HEK293T (cell line): ENCODE measurements at regions not wholly inside any gene's neighbourhood (a gene's known extent, or its start where the extent isn't known, plus 50 kb on each side); places are given as distances from the start of the nearest gene placed in this dataset.

ENCODE experiments used
- CTCF ChIA-PET: fragments of 350-600 bp; formaldehyde crosslinking; extraction: SDS; loops from one replicate; lab custom pipeline; 2021; ENCODE audit warnings: antibody characterized with exemption, inconsistent platforms; lab: Yijun Ruan, JAX
- POLR2A ChIA-PET: fragments of 350-600 bp; formaldehyde crosslinking; extraction: SDS; loops from one replicate; lab custom pipeline; 2020; ENCODE audit warnings: antibody characterized with exemption, inconsistent platforms; lab: Yijun Ruan, JAX
- DNase-seq: peaks from one replicate; pipeline ENCODE4 v3.0.0; 2012; ENCODE audit warnings: mixed read lengths; ENCODE audit errors: extremely low spot score
- ARNT ChIP-seq: fragments of 450-650 bp; IDR thresholded peaks from 2 replicates; pipeline ENCODE4 v1.6.1; 2017; ENCODE audit warnings: mild to moderate bottlenecking
- CTBP1 ChIP-seq: fragments of 450-650 bp; IDR thresholded peaks from 2 replicates; pipeline ENCODE4 v1.6.1; 2016; ENCODE audit warnings: borderline replicate concordance
- ELF4 ChIP-seq: fragments of 450-650 bp; IDR thresholded peaks from 2 replicates; pipeline ENCODE4 v1.6.1; 2017; ENCODE audit warnings: antibody characterized with exemption
- FOXA1 ChIP-seq: fragments of 450-650 bp; IDR thresholded peaks from 2 replicates; pipeline ENCODE4 v1.6.1; 2016; ENCODE audit warnings: mild to moderate bottlenecking
- FOXK2 ChIP-seq: fragments of 450-650 bp; IDR thresholded peaks from 2 replicates; pipeline ENCODE4 v1.6.1; 2016; ENCODE audit warnings: mild to moderate bottlenecking
- FOXM1 ChIP-seq: fragments of 450-650 bp; IDR thresholded peaks from 2 replicates; pipeline ENCODE4 v1.6.1; 2017; ENCODE audit warnings: mild to moderate bottlenecking, borderline replicate concordance
- HDGF ChIP-seq: fragments of 450-650 bp; IDR thresholded peaks from 2 replicates; pipeline ENCODE4 v1.6.1; 2017; ENCODE audit warnings: antibody characterized with exemption, borderline replicate concordance
- L3MBTL2 ChIP-seq: fragments of 450-650 bp; conservative IDR thresholded peaks from 2 replicates; pipeline ENCODE4 v1.6.1; 2016; ENCODE audit warnings: mild to moderate bottlenecking
- LEF1 ChIP-seq: fragments of 450-650 bp; IDR thresholded peaks from 2 replicates; pipeline ENCODE4 v1.6.1; 2017; ENCODE audit warnings: mild to moderate bottlenecking, borderline replicate concordance
- NFRKB ChIP-seq: fragments of 450-650 bp; IDR thresholded peaks from 2 replicates; pipeline ENCODE4 v1.6.1; 2016; ENCODE audit warnings: mild to moderate bottlenecking, moderate library complexity
- PKNOX1 ChIP-seq: fragments of 450-650 bp; IDR thresholded peaks from 2 replicates; pipeline ENCODE4 v1.6.1; 2016
- SP1 ChIP-seq: fragments of 450-650 bp; IDR thresholded peaks from 2 replicates; pipeline ENCODE4 v1.6.1; 2017
- SUZ12 ChIP-seq: fragments of 450-650 bp; IDR thresholded peaks from 2 replicates; pipeline ENCODE4 v1.6.1; 2016; ENCODE audit warnings: mild to moderate bottlenecking
- TARDBP ChIP-seq: fragments of 450-650 bp; IDR thresholded peaks from 2 replicates; pipeline ENCODE4 v1.6.1; 2016
- ZNF384 ChIP-seq: fragments of 450-650 bp; IDR thresholded peaks from 2 replicates; pipeline ENCODE4 v1.6.1; 2016

DNA sequence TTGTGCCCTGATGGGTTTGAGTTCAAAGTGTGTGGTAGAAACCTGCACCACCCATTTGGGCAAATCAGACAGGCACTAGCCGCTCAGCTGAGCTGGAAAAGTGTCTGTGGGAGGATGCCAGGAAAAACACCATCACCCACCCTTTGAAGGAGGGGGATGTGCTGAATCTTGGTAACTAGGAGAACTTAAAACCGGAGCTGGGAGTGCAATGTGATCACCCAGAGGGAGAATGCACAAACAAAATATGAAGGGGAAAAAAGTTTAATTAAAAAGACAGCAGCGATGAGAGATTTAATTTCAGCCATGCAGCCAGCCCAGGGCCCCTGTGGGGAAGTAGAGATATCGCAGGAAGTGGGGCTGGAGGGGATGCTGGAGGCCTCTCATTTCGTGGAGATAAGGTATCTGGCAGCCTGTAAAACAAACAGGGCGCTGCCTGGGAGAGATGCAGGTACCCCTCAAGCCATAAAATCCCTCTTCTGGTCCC lies 86.8 kb upstream of the BCAR3 start:
- POLR2A ChIA-PET = no interaction called here
- CTCF ChIA-PET = no interaction called here
- peak; percentile 36 for DNase-seq
- TF ChIP-seq LEF1 (no peak), PKNOX1 (no peak), FOXK2 (no peak), ARNT (no peak), TARDBP (no peak), L3MBTL2 (no peak), FOXM1 (no peak), CTBP1 (no peak), ELF4 (no peak), NFRKB (no peak), SUZ12 (no peak), HDGF (no peak), ZNF384 (no peak)

DNA sequence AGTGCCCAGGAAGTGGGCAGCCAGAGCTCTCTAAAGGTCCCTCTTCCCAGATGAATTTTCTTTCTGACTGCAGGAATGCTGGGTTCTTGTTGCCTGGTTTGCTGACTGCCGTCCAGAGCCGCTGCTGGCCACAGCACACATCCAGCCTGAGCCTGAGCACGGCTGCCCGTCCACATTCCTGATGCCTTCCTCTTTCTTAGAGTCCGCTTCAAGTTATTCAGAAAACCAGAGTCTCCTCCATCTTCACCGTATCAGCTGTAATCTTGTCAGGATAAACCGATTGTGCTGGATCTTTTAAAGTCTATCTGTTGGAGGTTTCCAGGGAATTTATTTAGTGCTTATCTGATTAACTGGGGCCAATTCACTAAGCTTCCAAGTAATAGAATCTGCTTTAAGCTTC lies 84.8 kb upstream of the BCAR3 start:
- POLR2A ChIA-PET = interaction anchor here (1.4 kb wide), 1 partner anchor 113 kb away, joined by 3 read pairs; no protein-coding TSS in a partner anchor
- CTCF ChIA-PET = interaction anchor here (0.8 kb wide), 1 partner anchor 137 kb away, joined by 4 read pairs; no protein-coding TSS in a partner anchor

GRCh38 chr1:93765099-93765498 lies 83.5 kb upstream of the BCAR3 start:
- POLR2A ChIA-PET = no interaction called here
- no peak for TF ChIP-seq L3MBTL2
- TF ChIP-seq PKNOX1 = peak; percentile 41; the same call in 1 of the 2 replicates
- no peak for DNase-seq
- CTCF ChIA-PET = no interaction called here

More for the DNA sequence above, 84.8 kb upstream of the BCAR3 start:
- TF ChIP-seq L3MBTL2 (no peak), SP1 (no peak), SUZ12 (no peak), TARDBP (no peak), FOXA1 (no peak), FOXM1 (no peak)
- DNase-seq = no peak

DNA sequence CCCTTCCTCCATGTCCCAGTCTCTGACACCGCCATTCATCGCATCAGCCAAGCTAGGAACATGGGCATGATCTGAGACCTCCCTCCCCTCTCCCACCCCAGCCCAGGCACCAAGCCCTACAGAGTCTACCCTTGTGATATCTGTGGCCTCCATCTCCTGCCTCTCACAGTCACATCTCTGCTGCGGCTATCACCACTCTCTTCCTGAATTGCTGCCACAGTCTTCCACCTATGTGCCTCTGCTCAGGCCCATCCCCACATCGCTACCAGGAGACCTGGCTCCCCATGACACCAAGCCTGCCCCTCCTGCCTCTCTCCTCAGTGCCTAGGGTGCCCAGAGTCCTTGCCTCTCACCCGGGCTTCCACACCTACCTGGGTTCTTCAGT lies 82.7 kb upstream of the BCAR3 start:
- TF ChIP-seq HDGF (no peak), NFRKB (no peak), PKNOX1 (no peak)
- POLR2A ChIA-PET = no interaction called here
- CTCF ChIA-PET = no interaction called here

GRCh38 chr1:93763704-93764365 lies 82.2 kb upstream of the BCAR3 start:
- CTCF ChIA-PET = no interaction called here
- POLR2A ChIA-PET = no interaction called here
- DNase-seq = no peak
- no peak for TF ChIP-seq L3MBTL2
- TF ChIP-seq LEF1 = no peak
- TF ChIP-seq ZNF384 = no peak
- TF ChIP-seq SUZ12 = no peak

More for the DNA sequence above, 82.7 kb upstream of the BCAR3 start:
- DNase-seq = no peak

- ChIA-PET CTCF (interaction anchor here (1.8 kb wide), 1 partner anchor 55 kb away, joined by 3 read pairs; no protein-coding TSS in a partner anchor), POLR2A (no interaction called here)
- no peak for TF ChIP-seq ZNF384
- DNase-seq = no peak
Measured at GRCh38 chr1:93758842-93759515, 77.3 kb upstream of the BCAR3 start.

DNA sequence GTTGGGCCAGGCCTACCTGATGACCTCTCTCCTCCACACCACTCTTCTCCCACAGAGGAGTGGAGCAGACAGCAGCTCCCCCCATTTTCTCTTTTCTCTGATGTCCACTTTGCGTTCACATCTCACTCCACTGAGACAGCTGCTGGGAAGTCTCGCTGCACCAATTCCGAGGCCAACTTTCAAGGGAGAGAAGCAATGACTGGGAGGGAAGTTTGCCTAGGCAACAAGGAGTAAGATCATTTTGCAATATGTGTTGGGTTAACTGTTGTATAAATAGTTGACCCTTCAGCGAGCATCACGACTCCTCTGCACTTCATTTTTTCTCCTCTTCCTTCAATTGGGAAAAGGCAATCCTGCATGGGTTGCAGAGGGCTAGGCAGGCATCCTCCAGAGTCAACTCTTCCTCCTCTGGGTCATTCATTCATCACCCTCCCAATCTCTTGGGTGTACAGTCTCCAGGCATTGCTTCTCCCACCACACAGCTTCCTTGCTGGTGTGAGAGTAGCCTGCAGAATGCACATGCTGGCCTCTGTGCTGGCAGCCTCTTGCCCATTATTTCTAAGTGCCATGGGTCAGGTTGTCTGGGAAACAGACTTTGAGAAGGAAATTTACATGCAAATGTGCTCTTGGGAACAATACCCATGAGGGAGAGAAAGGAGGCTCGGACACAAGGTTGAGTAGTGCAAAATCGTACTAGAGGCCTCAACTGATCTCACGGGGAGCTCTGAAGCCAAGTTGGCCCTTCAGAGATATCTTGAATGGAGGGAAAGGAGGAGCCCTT lies 75.8 kb upstream of the BCAR3 start:
- ChIA-PET POLR2A (no interaction called here), CTCF (interaction anchor here (1.8 kb wide), 1 partner anchor 57 kb away, joined by 3 read pairs; no protein-coding TSS in a partner anchor)
- TF ChIP-seq SUZ12 (no peak), FOXM1 (no peak)
- DNase-seq = no peak
